BJ (cell line): ENCODE measurements at regions not wholly inside any gene's neighbourhood (a gene's known extent, or its start where the extent isn't known, plus 50 kb on each side); places are given as distances from the start of the nearest gene placed in this dataset.

ENCODE experiments used
- CTCF ChIA-PET: fragments of 350-600 bp; formaldehyde crosslinking; extraction: SDS; loops from one replicate; lab custom pipeline; 2021; ENCODE audit warnings: antibody characterized with exemption, inconsistent platforms; lab: Yijun Ruan, JAX
- POLR2A ChIA-PET: fragments of 300-600 bp; sonication (Branson Sonifier 250); formaldehyde crosslinking; extraction: SDS; loops from one replicate; lab custom pipeline; 2021; ENCODE audit warnings: antibody characterized with exemption; lab: Charles Lee
- DNase-seq: peaks from one replicate; pipeline ENCODE4 v3.0.0-alpha.2; 2011; ENCODE audit warnings: low read depth
- H3K27me3 ChIP-seq: 2 replicates; pipeline ENCODE4 v1.6.0; 2011; ENCODE audit warnings: low read length; ENCODE audit not compliant: control insufficient read depth, insufficient read depth
- H3K36me3 ChIP-seq: 2 replicates; pipeline ENCODE4 v1.5.1; 2011; ENCODE audit warnings: low read length; ENCODE audit not compliant: control insufficient read depth, insufficient read depth
- H3K4me3 ChIP-seq: 2 replicates; pipeline ENCODE4 v1.5.1; 2011; ENCODE audit warnings: low read depth, mild to moderate bottlenecking, control low read depth, low read length
- TF ChIP-seq, protein P1 (sequence below): IDR thresholded peaks from 2 replicates; pipeline ENCODE4 v1.5.1; 2011; ENCODE audit warnings: low read depth, mild to moderate bottlenecking, control low read depth, inconsistent platforms, low read length, moderate library complexity; ENCODE audit not compliant: insufficient read depth

DNA sequence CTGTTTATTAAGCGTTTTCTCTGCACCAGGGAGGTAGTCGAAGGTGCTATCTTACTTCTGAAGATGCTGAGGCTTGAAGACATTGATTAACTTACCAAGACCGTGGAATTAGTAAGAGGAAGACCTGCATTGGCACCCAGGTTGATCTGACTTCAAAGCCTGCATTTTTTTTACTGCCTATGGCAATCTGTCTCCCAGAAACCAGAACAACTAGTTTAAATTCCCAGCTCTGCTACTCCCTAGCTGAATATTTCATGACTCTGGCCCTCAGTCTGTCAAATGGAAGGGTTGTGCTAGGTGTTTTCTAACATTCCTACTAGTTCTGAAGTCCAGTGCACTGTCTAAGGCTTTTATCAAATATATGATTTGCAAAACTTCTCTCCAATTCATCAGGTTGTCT, 52.0 kb upstream of the GRAMD1B start:
- H3K27me3 ChIP-seq = peaks cover 22% of the 10 kb centered on the region
- CTCF ChIA-PET = no interaction called here
- no peak overlapping the region for H3K4me3 ChIP-seq
- no peak for DNase-seq
- POLR2A ChIA-PET = no interaction called here
- TF ChIP-seq, protein P1, sequence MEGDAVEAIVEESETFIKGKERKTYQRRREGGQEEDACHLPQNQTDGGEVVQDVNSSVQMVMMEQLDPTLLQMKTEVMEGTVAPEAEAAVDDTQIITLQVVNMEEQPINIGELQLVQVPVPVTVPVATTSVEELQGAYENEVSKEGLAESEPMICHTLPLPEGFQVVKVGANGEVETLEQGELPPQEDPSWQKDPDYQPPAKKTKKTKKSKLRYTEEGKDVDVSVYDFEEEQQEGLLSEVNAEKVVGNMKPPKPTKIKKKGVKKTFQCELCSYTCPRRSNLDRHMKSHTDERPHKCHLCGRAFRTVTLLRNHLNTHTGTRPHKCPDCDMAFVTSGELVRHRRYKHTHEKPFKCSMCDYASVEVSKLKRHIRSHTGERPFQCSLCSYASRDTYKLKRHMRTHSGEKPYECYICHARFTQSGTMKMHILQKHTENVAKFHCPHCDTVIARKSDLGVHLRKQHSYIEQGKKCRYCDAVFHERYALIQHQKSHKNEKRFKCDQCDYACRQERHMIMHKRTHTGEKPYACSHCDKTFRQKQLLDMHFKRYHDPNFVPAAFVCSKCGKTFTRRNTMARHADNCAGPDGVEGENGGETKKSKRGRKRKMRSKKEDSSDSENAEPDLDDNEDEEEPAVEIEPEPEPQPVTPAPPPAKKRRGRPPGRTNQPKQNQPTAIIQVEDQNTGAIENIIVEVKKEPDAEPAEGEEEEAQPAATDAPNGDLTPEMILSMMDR = no peak
- H3K36me3 ChIP-seq = no peaks in the 10 kb centered on the region

DNA sequence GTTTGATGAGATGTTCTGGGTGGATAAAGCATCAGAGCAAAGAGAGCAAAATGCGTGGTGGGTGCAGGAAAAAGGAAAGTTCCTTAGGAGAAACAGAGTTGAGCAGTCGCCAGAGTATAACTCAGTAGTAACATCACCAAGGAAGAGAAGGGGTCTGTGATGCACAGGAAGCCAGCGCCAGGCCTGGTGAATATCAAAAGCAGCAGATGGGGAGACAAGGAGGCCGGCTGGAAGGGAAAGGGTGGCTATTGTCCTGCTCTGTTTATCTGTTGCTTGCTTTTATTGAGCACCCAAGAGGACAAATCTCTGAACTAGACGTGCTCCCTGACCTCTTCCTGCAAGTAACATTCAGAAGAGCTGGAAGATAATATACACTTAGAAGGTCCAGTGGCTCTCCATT, 52.7 kb upstream of the GRAMD1B start:
- TF ChIP-seq, protein P1 = no peak
- Histone ChIP-seq H3K36me3 (no peaks in the 10 kb centered on the region), H3K4me3 (no peak overlapping the region), H3K27me3 (peaks cover 19% of the 10 kb centered on the region)
- no peak for DNase-seq
- POLR2A ChIA-PET = no interaction called here
- CTCF ChIA-PET = no interaction called here

DNA sequence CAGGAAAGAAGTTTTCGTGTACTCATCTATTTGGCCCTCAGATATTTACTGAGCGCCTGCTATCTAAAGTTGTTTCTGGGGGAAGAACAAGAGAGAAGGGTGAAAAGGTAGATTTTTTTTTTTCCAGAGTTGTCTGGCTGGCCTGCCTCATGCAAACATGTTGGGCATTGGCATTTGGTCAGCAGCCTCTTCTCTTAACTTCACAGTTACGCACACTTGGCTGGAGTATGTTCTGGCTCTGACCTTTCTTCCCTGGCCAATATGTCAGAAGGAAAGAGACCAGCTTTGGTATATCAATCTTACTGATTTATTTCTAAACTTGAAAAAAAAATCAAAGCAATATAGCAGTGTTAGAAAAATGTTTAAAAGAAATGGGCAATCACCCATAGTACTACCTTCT, 54.2 kb upstream of the GRAMD1B start:
- DNase-seq = no peak

DNA sequence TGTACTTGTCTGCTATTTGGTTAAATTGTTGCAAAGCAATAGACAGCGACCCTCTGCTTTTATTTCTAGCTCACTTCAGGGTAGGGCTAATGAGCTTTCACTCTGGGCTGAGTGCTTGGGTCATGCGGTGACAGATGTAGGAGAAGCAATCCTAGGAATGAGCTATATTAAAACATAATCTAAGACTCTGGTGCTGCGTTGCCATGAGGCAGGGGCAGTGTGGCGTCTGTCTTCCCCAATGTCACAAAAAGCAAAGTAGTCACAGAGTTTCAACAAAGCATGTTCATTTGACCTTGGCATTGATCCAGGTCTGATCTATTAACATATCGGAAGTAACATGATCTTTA, 55.5 kb upstream of the GRAMD1B start:
- H3K36me3 ChIP-seq = no peaks in the 10 kb centered on the region
- POLR2A ChIA-PET = no interaction called here
- H3K4me3 ChIP-seq = no peak overlapping the region
- DNase-seq = no peak
- H3K27me3 ChIP-seq = peaks cover 14% of the 10 kb centered on the region
- CTCF ChIA-PET = no interaction called here
- TF ChIP-seq, protein P1 = no peak

More for the DNA sequence above, 54.2 kb upstream of the GRAMD1B start:
- peaks cover 16% of the 10 kb centered on the region for H3K27me3 ChIP-seq
- POLR2A ChIA-PET = no interaction called here
- H3K4me3 ChIP-seq = no peak overlapping the region
- TF ChIP-seq, protein P1 = no peak
- CTCF ChIA-PET = no interaction called here
- no peaks in the 10 kb centered on the region for H3K36me3 ChIP-seq

DNA sequence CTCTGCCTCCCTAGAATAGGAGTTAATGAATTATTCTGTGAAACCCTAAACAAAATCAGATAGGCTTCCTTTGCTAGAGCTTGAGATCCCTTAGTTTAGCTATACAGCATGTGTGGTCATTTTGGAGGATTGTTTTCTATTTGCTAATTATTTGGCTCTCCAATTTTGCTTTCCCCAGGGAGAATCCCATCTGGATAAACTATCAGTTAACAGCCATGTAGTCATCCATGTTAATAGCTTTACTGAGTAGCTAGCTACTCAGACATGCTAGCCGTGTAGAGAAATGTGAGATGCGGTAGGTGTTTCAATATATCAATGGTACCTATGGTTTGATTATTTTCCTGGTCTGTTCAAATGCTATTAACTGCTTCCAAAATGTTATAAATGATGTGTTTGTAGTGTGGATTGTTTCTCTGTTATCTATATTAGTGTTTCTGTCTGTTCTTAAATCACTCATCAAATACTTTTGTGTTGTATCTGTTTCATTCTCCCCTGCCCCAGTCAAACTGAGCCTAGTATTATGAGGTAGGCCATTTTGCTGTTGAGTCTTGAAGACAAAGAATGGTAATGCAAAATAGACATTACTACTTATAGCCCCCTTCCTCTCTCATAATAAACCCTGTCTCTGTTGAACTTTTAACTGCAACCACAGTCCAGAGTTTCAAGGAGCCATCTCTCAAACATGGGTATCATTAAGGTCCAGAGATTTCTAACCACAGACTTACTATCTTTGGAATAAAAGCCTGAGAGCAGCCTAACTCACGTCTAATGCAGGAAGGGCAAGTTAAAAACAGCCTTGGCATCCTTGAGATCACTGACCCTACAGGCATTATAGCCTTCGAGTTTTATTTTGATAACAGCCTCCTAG, 56.1 kb upstream of the GRAMD1B start:
- Histone ChIP-seq H3K4me3 (no peak overlapping the region), H3K27me3 (peaks cover 12% of the 10 kb centered on the region), H3K36me3 (no peaks in the 10 kb centered on the region)
- CTCF ChIA-PET = no interaction called here
- TF ChIP-seq, protein P1 = no peak
- POLR2A ChIA-PET = no interaction called here
- no peak for DNase-seq
